ENCODE measurements at regions not wholly inside any gene's neighbourhood (a gene's known extent, or its start where the extent isn't known, plus 50 kb on each side); places are given as distances from the start of the nearest gene placed in this dataset.
"Not testable (repeated sequence)": the region's sequence is repeated elsewhere in the genome, so short reads cannot be mapped to it uniquely, and the experiment has no call there.

- DNase-seq (ENCODE audit: low spot score), result not testable (repeated sequence)
These were observed 64.5 kb downstream of the SLC30A10 start for GRCh38 chr1:219863816-219864215.

- no peak for DNase-seq (ENCODE audit: low spot score)
These were observed 66.0 kb downstream of the SLC30A10 start for GRCh38 chr1:219862366-219862765.

GRCh38 chr1:219858980-219859379 lies 69.4 kb downstream of the SLC30A10 start:
- no peak for DNase-seq (ENCODE audit: low spot score)

- DNase-seq (ENCODE audit: low spot score), result no peak
These were observed 81.0 kb downstream of the SLC30A10 start for GRCh38 chr1:219847215-219847855.

GRCh38 chr1:219839595-219839994 lies 88.8 kb downstream of the SLC30A10 start:
- not testable (repeated sequence) for DNase-seq (ENCODE audit: low spot score)

GRCh38 chr1:219837994-219838294 lies 90.4 kb downstream of the SLC30A10 start:
- DNase-seq (ENCODE audit: low spot score), result no peak

- DNase-seq (ENCODE audit: low spot score), result peak; percentile 24
These were observed 90.9 kb downstream of the SLC30A10 start for GRCh38 chr1:219837274-219837993.

GRCh38 chr1:219834314-219834917 lies 93.9 kb downstream of the SLC30A10 start:
- DNase-seq (ENCODE audit: low spot score), result no peak

- no peak for DNase-seq (ENCODE audit: low spot score)
These were observed 95.0 kb downstream of the SLC30A10 start for GRCh38 chr1:219833214-219833815.

GRCh38 chr1:219826290-219826689 lies 102.1 kb downstream of the SLC30A10 start:
- no peak for DNase-seq (ENCODE audit: low spot score)

- DNase-seq (ENCODE audit: low spot score), result no peak
These were observed 103.0 kb downstream of the SLC30A10 start for GRCh38 chr1:219825355-219825754.

GRCh38 chr1:219824338-219824737 lies 104.0 kb downstream of the SLC30A10 start:
- DNase-seq (ENCODE audit: low spot score), result no peak

GRCh38 chr1:219820551-219820950 lies 107.8 kb downstream of the SLC30A10 start:
- DNase-seq (ENCODE audit: low spot score), result no peak

- no peak for DNase-seq (ENCODE audit: low spot score)
These were observed 110.4 kb downstream of the SLC30A10 start for GRCh38 chr1:219817914-219818313.

GRCh38 chr1:219813294-219813693 lies 115.1 kb downstream of the SLC30A10 start:
- no peak for DNase-seq (ENCODE audit: low spot score)

- DNase-seq (ENCODE audit: low spot score), result peak; percentile 83
These were observed 115.7 kb downstream of the SLC30A10 start for GRCh38 chr1:219812491-219813203.

- DNase-seq (ENCODE audit: low spot score), result no peak
These were observed 116.3 kb downstream of the SLC30A10 start for GRCh38 chr1:219812086-219812485.

- no peak for DNase-seq (ENCODE audit: low spot score)
These were observed 117.9 kb downstream of the SLC30A10 start for GRCh38 chr1:219810451-219810850.

GRCh38 chr1:219808790-219809189 lies 119.6 kb downstream of the SLC30A10 start:
- DNase-seq (ENCODE audit: low spot score), result no peak

- DNase-seq (ENCODE audit: low spot score), result no peak
These were observed 121.7 kb downstream of the SLC30A10 start for GRCh38 chr1:219806642-219807041.

GRCh38 chr1:219806020-219806419 lies 122.3 kb downstream of the SLC30A10 start:
- DNase-seq (ENCODE audit: low spot score), result no peak

GRCh38 chr1:219805191-219805590 lies 123.2 kb downstream of the SLC30A10 start:
- DNase-seq (ENCODE audit: low spot score), result no peak

Measured in AG08395 (cell line).